ENCODE measurements at regions not wholly inside any gene's neighbourhood (a gene's known extent, or its start where the extent isn't known, plus 50 kb on each side); places are given as distances from the start of the nearest gene placed in this dataset.

DNA sequence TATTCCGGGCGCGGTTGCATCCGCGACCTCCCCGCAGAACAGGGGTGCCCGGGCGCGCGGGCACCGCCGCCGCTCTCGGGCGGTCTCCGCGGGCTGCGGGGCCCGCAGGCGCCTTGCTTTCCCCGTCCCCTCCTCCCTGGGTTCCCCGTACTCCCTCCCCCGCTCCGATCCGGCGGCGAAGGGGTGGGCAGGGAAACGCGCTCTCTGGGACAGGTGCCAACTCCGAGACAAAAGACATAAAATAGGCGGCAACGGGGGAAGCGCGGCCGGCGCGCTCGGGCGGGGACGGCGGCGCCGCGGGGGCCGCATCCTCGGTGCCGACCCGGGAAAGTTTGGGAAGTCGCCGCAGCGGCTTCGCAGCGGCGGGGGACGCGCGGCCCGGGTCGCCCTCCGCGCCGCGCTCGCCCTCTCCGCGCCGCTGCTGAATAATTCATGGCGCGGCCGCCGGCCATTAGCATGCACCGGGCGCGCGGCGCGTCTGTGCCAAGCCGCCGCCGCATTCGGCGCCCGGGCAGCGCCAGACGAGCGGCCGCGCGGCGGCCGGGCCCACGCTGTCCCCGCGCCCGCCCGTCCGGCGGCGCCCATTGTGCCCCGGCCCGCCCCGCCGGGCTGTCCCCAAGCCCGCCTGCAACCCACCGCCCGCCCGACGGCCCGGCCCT is 78.7 kb upstream of the PPARA start:
- peaks cover 27% of the 10 kb centered on the region for H3K4me1 ChIP-seq
- peak; percentile 93 to 96 for DNase-seq

GRCh38 chr22:46072110-46072881 is 78.0 kb upstream of the PPARA start:
- peak overlapping the region; percentile 98 for H3K4me3 ChIP-seq
- no peaks in the 10 kb centered on the region for H3K27me3 ChIP-seq
- peak overlapping the region; percentile 87 for H3K27ac ChIP-seq
- peaks cover 25% of the 10 kb centered on the region for H3K4me1 ChIP-seq
- H3K36me3 ChIP-seq = peaks cover 25% of the 10 kb centered on the region
- peak; percentile 62 to 68 for DNase-seq
- no peaks in the 10 kb centered on the region for H3K9me3 ChIP-seq (replicated peaks)

More for the DNA sequence above, 78.7 kb upstream of the PPARA start:
- Histone ChIP-seq H3K27me3 (no peaks in the 10 kb centered on the region), H3K9me3 (replicated peaks) (no peaks in the 10 kb centered on the region), H3K4me3 (peak overlapping the region; percentile 98), H3K27ac (peak overlapping the region; percentile 87), H3K36me3 (peaks cover 25% of the 10 kb centered on the region)

GRCh38 chr22:46072981-46073682 is 77.2 kb upstream of the PPARA start:
- Histone ChIP-seq H3K36me3 (peaks cover 32% of the 10 kb centered on the region), H3K9me3 (replicated peaks) (no peaks in the 10 kb centered on the region), H3K4me1 (peaks cover 21% of the 10 kb centered on the region), H3K4me3 (peak overlapping the region; percentile 98), H3K27ac (peak overlapping the region; percentile 87; the same call in 1 of the 2 replicates), H3K27me3 (no peaks in the 10 kb centered on the region)
- DNase-seq = no peak

- H3K27ac ChIP-seq = peak overlapping the region; percentile 87; the same call in 1 of the 2 replicates
- peak overlapping the region; percentile 98 for H3K4me3 ChIP-seq
- H3K36me3 ChIP-seq = peaks cover 39% of the 10 kb centered on the region
- peak; percentile 38 to 56 for DNase-seq
- peaks cover 17% of the 10 kb centered on the region for H3K4me1 ChIP-seq
- H3K27me3 ChIP-seq = no peaks in the 10 kb centered on the region
- no peaks in the 10 kb centered on the region for H3K9me3 ChIP-seq (replicated peaks)
Measured at GRCh38 chr22:46073683-46074504, 76.4 kb upstream of the PPARA start.

- DNase-seq = no peak
- Histone ChIP-seq H3K9me3 (replicated peaks) (no peaks in the 10 kb centered on the region), H3K4me1 (peaks cover 17% of the 10 kb centered on the region), H3K27me3 (no peaks in the 10 kb centered on the region), H3K4me3 (peak overlapping the region; percentile 98), H3K36me3 (peaks cover 40% of the 10 kb centered on the region), H3K27ac (no peak overlapping the region)
Measured at GRCh38 chr22:46074771-46075551, 75.4 kb upstream of the PPARA start.

- DNase-seq = no peak
- H3K4me3 ChIP-seq = no peak overlapping the region
- H3K36me3 ChIP-seq = peaks cover 44% of the 10 kb centered on the region
- no peaks in the 10 kb centered on the region for H3K9me3 ChIP-seq (replicated peaks)
- H3K27me3 ChIP-seq = no peaks in the 10 kb centered on the region
- peaks cover 17% of the 10 kb centered on the region for H3K4me1 ChIP-seq
- H3K27ac ChIP-seq = no peak overlapping the region
Measured at GRCh38 chr22:46075764-46076531, 74.4 kb upstream of the PPARA start.

GRCh38 chr22:46076651-46077339 is 73.5 kb upstream of the PPARA start:
- H3K27me3 ChIP-seq = no peaks in the 10 kb centered on the region
- H3K27ac ChIP-seq = no peak overlapping the region
- DNase-seq = no peak
- peaks cover 17% of the 10 kb centered on the region for H3K4me1 ChIP-seq
- H3K4me3 ChIP-seq = no peak overlapping the region
- H3K36me3 ChIP-seq = peaks cover 47% of the 10 kb centered on the region
- no peaks in the 10 kb centered on the region for H3K9me3 ChIP-seq (replicated peaks)

GRCh38 chr22:46077669-46078099 is 72.6 kb upstream of the PPARA start:
- peaks cover 50% of the 10 kb centered on the region for H3K36me3 ChIP-seq
- H3K9me3 ChIP-seq (replicated peaks) = no peaks in the 10 kb centered on the region
- H3K27me3 ChIP-seq = no peaks in the 10 kb centered on the region; the same call in 1 of the 2 replicates
- no peak overlapping the region for H3K27ac ChIP-seq
- no peak overlapping the region for H3K4me3 ChIP-seq
- peaks cover 17% of the 10 kb centered on the region for H3K4me1 ChIP-seq
- DNase-seq = no peak

DNA sequence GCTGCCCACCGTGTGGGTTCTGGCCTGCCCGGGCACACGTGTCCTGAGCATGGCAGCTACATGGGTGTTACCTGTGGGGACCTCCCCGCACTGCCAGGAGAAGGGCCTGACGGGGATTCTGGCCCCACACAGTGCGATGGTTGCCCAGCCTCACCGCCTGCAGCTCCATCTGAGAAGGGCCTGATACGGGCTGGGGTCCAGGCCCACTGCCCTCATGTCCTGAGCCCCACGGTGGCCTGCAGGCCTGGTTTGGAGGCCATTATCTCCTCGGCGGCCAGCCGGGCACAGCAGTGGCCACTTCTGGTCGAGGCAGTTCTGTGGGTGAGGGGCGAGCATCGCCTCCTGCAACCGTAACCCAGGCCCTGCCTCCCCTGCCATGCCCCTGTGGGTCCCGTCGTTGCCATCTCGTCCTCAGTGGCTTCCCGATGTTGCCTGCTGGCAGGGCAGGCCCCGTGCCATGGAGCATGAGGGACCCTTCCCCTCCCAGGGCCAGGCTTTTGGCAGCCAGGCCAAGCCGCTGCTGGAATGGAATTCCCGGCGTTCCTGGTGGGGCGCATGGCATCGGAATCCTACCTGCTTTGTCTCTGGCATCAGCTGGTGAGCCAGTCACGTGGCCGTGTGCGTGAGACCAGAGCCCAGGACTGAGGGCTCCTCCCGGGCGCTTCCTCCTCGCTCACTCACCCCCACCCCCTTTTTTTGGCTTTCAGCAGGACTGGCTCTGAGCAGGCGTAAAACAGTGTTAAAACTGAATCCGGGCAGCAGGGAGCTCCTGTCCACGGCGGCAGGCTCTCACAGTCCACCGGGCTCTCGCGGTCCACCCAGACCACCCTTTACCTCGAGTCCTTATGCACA is 71.9 kb upstream of the PPARA start:
- Histone ChIP-seq H3K4me1 (peaks cover 17% of the 10 kb centered on the region), H3K4me3 (no peak overlapping the region), H3K27me3 (no peaks in the 10 kb centered on the region; the same call in 1 of the 2 replicates), H3K36me3 (peaks cover 57% of the 10 kb centered on the region), H3K27ac (no peak overlapping the region), H3K9me3 (replicated peaks) (no peaks in the 10 kb centered on the region)
- no peak for DNase-seq

DNA sequence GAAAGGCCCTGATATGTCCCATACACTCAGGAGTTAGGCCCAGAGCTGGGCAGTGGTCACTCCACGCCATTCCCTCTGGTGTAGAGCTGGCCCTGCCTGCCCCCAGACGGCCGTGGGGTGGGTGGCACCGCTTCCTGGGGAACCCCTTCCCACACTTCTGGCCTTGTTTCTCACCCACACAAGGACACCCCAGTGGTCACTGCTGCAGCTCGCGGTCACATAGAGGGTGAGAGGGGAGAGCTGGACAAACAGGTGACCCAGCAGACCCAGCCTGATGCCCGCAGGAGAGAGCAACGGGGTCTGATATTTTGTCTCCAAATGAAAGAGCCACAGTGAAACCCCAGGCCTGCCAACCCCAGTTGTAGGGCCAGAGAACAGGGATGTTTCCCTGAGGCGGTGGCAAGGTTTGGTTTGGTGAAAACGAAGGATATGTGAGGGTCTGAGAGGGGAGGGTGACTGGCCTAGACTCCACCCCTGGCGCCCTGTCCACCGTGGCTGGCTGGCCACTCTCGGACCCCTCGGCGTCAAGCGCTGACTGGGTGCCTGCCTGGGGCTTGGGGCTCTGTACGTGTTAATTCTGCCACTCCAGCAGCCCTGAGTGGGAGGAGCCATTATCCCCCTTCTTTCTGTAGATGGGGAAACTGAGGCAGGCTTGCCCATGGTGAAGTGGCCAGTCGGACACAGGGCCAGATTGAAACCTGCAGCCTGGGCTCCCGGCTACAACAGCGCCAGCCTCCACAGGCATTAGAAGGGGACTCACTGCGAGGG is 71.0 kb upstream of the PPARA start:
- H3K9me3 ChIP-seq (replicated peaks) = no peaks in the 10 kb centered on the region
- peaks cover 58% of the 10 kb centered on the region for H3K36me3 ChIP-seq
- no peak overlapping the region for H3K4me3 ChIP-seq
- H3K27me3 ChIP-seq = no peaks in the 10 kb centered on the region; the same call in 1 of the 2 replicates
- H3K27ac ChIP-seq = no peak overlapping the region
- H3K4me1 ChIP-seq = peaks cover 17% of the 10 kb centered on the region
- DNase-seq = no peak

Data from SJCRH30 (cell line).